ENCODE measurements at regions not wholly inside any gene's neighbourhood (a gene's known extent, or its start where the extent isn't known, plus 50 kb on each side); places are given as distances from the start of the nearest gene placed in this dataset.

DNA sequence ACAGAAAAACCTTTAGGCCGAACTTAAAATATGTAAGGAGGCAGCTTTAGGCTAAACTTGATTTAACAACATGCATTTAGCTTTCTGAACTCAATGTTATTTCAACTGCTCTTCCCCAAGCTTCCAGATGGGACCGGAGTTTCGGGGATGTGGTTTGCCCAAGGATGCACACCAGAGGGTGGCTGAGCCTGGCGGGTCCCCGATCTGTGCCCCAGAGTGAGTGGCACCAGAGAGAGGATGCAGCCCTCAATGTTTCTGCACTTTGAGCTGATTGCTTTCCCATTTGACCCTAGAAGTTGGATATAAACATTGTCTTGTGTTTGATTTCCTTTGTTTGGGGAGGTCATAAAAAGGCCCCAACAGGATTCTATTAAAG lies 348.0 kb upstream of the TNRC6C start:
- H3K27me3 ChIP-seq (ENCODE audit: insufficient read depth, low read depth): peaks cover 84% of the 10 kb centered on the region
- no TSS peak for BruUV-seq (replicated peaks)

DNA sequence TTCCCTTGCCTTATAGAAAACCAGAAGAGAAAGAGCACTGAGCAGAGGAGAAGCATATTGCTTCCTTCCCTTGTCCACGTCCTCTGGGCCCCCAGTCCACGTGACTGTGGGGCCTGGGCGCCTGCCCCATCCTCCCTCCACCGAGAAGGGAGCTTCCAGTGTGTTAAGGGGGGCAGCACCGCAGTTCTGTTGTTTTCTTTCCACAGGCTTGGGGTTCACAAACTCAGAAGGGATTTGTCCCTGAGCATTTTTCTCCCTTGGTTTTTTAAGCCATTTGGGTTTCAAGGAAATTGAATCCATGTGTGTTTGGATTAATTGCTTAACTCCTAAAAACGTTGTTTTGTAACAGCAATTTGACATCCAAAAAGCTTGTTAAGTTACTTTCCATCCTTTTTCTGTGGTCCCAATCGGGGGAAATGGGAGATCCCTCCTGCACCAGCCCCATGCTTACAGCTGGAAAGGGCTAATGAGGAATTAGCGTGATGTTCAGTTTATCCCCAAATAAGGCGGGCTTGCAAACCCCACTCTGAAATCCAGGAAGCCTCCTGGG lies 347.5 kb upstream of the TNRC6C start:
- BruUV-seq (replicated peaks): no TSS peak
- H2AFZ ChIP-seq: no peak overlapping the region
- H3K36me3 ChIP-seq (ENCODE audit: low read depth): no peaks in the 10 kb centered on the region
- ChIA-PET POLR2A (ENCODE audit: unreplicated experiment) (no interaction called here), CTCF (no interaction called here)
- no peaks in the 10 kb centered on the region for H3K9me3 ChIP-seq (ENCODE audit: insufficient read depth, low read depth)
- H3K4me1 ChIP-seq (replicated peaks; ENCODE audit: insufficient read depth): no peaks in the 10 kb centered on the region
- no peaks in the 10 kb centered on the region for H3K9me2 ChIP-seq (ENCODE audit: insufficient read depth)
- no peak for TF ChIP-seq EZH2 (IDR thresholded peaks at IDR 0.05; ENCODE audit: low read depth)
- TF ChIP-seq, protein P1, sequence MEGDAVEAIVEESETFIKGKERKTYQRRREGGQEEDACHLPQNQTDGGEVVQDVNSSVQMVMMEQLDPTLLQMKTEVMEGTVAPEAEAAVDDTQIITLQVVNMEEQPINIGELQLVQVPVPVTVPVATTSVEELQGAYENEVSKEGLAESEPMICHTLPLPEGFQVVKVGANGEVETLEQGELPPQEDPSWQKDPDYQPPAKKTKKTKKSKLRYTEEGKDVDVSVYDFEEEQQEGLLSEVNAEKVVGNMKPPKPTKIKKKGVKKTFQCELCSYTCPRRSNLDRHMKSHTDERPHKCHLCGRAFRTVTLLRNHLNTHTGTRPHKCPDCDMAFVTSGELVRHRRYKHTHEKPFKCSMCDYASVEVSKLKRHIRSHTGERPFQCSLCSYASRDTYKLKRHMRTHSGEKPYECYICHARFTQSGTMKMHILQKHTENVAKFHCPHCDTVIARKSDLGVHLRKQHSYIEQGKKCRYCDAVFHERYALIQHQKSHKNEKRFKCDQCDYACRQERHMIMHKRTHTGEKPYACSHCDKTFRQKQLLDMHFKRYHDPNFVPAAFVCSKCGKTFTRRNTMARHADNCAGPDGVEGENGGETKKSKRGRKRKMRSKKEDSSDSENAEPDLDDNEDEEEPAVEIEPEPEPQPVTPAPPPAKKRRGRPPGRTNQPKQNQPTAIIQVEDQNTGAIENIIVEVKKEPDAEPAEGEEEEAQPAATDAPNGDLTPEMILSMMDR (conservative IDR thresholded peaks at IDR 0.05): no peak
- no peaks in the 10 kb centered on the region for H3F3A ChIP-seq (ENCODE audit: insufficient read depth, low read depth)
- no peaks in the 10 kb centered on the region for H3K79me2 ChIP-seq (ENCODE audit: low read depth)
- H3K27me3 ChIP-seq (ENCODE audit: insufficient read depth, low read depth): peaks cover 85% of the 10 kb centered on the region
- intact Hi-C loops (cut with micrococcal nuclease; ENCODE audit: unreplicated experiment): no loop called here
- no peak overlapping the region for H3K4me3 ChIP-seq
- H3K4me2 ChIP-seq: no peak overlapping the region
- DNase-seq: no peak
- H4K20me1 ChIP-seq (ENCODE audit: insufficient read depth): no peaks in the 10 kb centered on the region
- H3K27ac ChIP-seq: no peak overlapping the region

More for the DNA sequence above, 348.0 kb upstream of the TNRC6C start:
- Histone ChIP-seq H2AFZ (no peak overlapping the region), H3F3A (ENCODE audit: insufficient read depth, low read depth) (no peaks in the 10 kb centered on the region), H3K9me2 (ENCODE audit: insufficient read depth) (no peaks in the 10 kb centered on the region), H3K4me1 (replicated peaks; ENCODE audit: insufficient read depth) (no peaks in the 10 kb centered on the region), H3K4me3 (no peak overlapping the region), H3K79me2 (ENCODE audit: low read depth) (no peaks in the 10 kb centered on the region), H3K27ac (no peak overlapping the region), H3K4me2 (0 out of 2 replicates have a peak overlapping the region, but pooled peaks have one; percentile 11), H3K9me3 (ENCODE audit: insufficient read depth, low read depth) (no peaks in the 10 kb centered on the region), H4K20me1 (ENCODE audit: insufficient read depth) (no peaks in the 10 kb centered on the region), H3K36me3 (ENCODE audit: low read depth) (no peaks in the 10 kb centered on the region)
- ChIA-PET CTCF (no interaction called here), POLR2A (ENCODE audit: unreplicated experiment) (no interaction called here)
- DNase-seq: no peak
- no peak for TF ChIP-seq EZH2 (IDR thresholded peaks at IDR 0.05; ENCODE audit: low read depth)
- TF ChIP-seq, protein P1 (conservative IDR thresholded peaks at IDR 0.05): no peak
- intact Hi-C loops (cut with micrococcal nuclease; ENCODE audit: unreplicated experiment): no loop called here

DNA sequence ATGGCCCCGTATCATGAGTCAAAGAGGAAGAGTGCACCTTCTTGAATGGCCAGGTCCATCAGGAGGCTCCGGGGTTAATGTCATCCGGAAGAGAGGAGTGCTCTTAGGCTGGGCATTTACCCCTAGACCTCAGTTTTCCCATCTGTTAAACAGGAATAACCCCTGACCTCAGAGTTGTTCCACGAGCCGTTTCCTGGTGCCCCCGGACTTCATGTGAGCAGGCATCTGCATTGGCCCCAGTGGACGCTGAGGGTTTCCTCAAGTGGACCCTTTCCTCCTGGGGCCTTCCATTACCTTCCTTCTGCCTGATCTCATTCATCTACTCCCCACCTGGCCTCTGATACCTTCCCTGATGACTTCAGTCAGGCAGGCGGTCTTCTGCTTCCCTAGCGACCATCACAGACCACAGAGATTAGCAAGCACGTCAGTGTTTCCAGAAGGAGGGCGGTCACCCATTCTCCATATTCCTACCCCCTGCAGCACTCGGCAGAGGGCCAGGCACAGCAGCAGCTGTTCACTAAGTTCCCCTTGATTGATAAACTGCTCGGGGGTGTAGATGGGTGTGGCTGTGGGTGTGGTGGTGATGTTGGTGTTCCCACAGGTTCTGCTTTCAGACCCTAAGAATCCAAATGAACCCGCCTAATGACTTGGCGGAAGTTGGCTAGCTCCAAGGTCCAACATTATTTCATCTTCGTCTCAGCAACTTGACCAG lies 346.6 kb upstream of the TNRC6C start:
- H3F3A ChIP-seq (ENCODE audit: insufficient read depth, low read depth): no peaks in the 10 kb centered on the region
- no peaks in the 10 kb centered on the region for H3K4me1 ChIP-seq (replicated peaks; ENCODE audit: insufficient read depth)
- H3K9me2 ChIP-seq (ENCODE audit: insufficient read depth): no peaks in the 10 kb centered on the region
- H3K27me3 ChIP-seq (ENCODE audit: insufficient read depth, low read depth): peaks cover 81% of the 10 kb centered on the region
- no peak for DNase-seq
- H2AFZ ChIP-seq: no peak overlapping the region
- intact Hi-C loops (cut with micrococcal nuclease; ENCODE audit: unreplicated experiment): no loop called here
- ChIA-PET POLR2A (ENCODE audit: unreplicated experiment) (no interaction called here), CTCF (no interaction called here)
- TF ChIP-seq EZH2 (IDR thresholded peaks at IDR 0.05; ENCODE audit: low read depth): no peak
- TF ChIP-seq, protein P1 (conservative IDR thresholded peaks at IDR 0.05): no peak
- H3K9me3 ChIP-seq (ENCODE audit: insufficient read depth, low read depth): no peaks in the 10 kb centered on the region
- no peaks in the 10 kb centered on the region for H3K79me2 ChIP-seq (ENCODE audit: low read depth)
- no peak overlapping the region for H3K4me2 ChIP-seq
- H3K4me3 ChIP-seq: no peak overlapping the region
- no peaks in the 10 kb centered on the region for H3K36me3 ChIP-seq (ENCODE audit: low read depth)
- no peaks in the 10 kb centered on the region for H4K20me1 ChIP-seq (ENCODE audit: insufficient read depth)
- no peak overlapping the region for H3K27ac ChIP-seq
- no TSS peak for BruUV-seq (replicated peaks)
